GOT3 (cell line): ENCODE measurements at regions not wholly inside any gene's neighbourhood (a gene's known extent, or its start where the extent isn't known, plus 50 kb on each side); places are given as distances from the start of the nearest gene placed in this dataset.

Experiments
- DNase-seq: peaks from one replicate; lab custom pipeline; 2025; ENCODE audit warnings: mixed read lengths; lab: John Stamatoyannopoulos, UW

GRCh38 chr15:72965671-72966070 lies 86.6 kb upstream of the NEO1 start:
- DNase-seq: no peak

GRCh38 chr15:72964542-72964941 lies 87.7 kb upstream of the NEO1 start:
- no peak for DNase-seq

- no peak for DNase-seq
Observed at GRCh38 chr15:72964135-72964534, 88.1 kb upstream of the NEO1 start.

GRCh38 chr15:72962054-72962702 lies 90.1 kb upstream of the NEO1 start:
- no peak for DNase-seq

GRCh38 chr15:72961346-72961745 lies 90.9 kb upstream of the NEO1 start:
- DNase-seq: no peak

GRCh38 chr15:72958634-72959033 lies 93.6 kb upstream of the NEO1 start:
- DNase-seq: no peak

- no peak for DNase-seq
Observed at GRCh38 chr15:72953306-72953705, 99.0 kb upstream of the NEO1 start.

GRCh38 chr15:72952151-72952550 lies 100.1 kb upstream of the NEO1 start:
- DNase-seq: no peak

- no peak for DNase-seq
Observed at GRCh38 chr15:72948662-72949061, 103.6 kb upstream of the NEO1 start.

- DNase-seq: no peak
Observed at GRCh38 chr15:72947709-72948108, 104.6 kb upstream of the NEO1 start.

- no peak for DNase-seq
Observed at GRCh38 chr15:72944565-72944964, 107.7 kb upstream of the NEO1 start.

GRCh38 chr15:72940229-72940622 lies 112.0 kb upstream of the NEO1 start:
- no peak for DNase-seq

- no peak for DNase-seq
Observed at GRCh38 chr15:72939514-72940228, 112.6 kb upstream of the NEO1 start.

GRCh38 chr15:72936691-72937679 lies 115.3 kb upstream of the NEO1 start:
- no peak for DNase-seq

GRCh38 chr15:72936237-72936636 lies 116.0 kb upstream of the NEO1 start:
- no peak for DNase-seq

- DNase-seq: no peak
Observed at GRCh38 chr15:72935521-72935920, 116.7 kb upstream of the NEO1 start.

GRCh38 chr15:72934921-72935320 lies 117.3 kb upstream of the NEO1 start:
- no peak for DNase-seq

- no peak for DNase-seq
Observed at GRCh38 chr15:72933976-72934375, 118.3 kb upstream of the NEO1 start.

GRCh38 chr15:72932472-72932871 lies 119.8 kb upstream of the NEO1 start:
- DNase-seq: no peak

- no peak for DNase-seq
Observed at GRCh38 chr15:72927451-72927850, 124.8 kb upstream of the NEO1 start.

- DNase-seq: no peak
Observed at GRCh38 chr15:72925661-72926060, 126.6 kb upstream of the NEO1 start.

- no peak for DNase-seq
Observed at GRCh38 chr15:72923289-72923688, 129.0 kb upstream of the NEO1 start.

- DNase-seq: no peak
Observed at GRCh38 chr15:72920551-72920950, 131.7 kb upstream of the NEO1 start.
